HG03378 (cell line): ENCODE measurements at regions not wholly inside any gene's neighbourhood (a gene's known extent, or its start where the extent isn't known, plus 50 kb on each side); places are given as distances from the start of the nearest gene placed in this dataset.

Source experiments
- ATAC-seq: cut with Tn5 transposase; IDR thresholded peaks from one replicate; pipeline ENCODE4 v1.9.1; 2021; ENCODE audit warnings: mild to moderate bottlenecking, moderate library complexity; ENCODE audit not compliant: unreplicated experiment

GRCh38 chr15:85306946-85307686 lies 73.3 kb upstream of the AKAP13 start:
- no peak for ATAC-seq

GRCh38 chr15:85307687-85308045 lies 72.7 kb upstream of the AKAP13 start:
- no peak for ATAC-seq

DNA sequence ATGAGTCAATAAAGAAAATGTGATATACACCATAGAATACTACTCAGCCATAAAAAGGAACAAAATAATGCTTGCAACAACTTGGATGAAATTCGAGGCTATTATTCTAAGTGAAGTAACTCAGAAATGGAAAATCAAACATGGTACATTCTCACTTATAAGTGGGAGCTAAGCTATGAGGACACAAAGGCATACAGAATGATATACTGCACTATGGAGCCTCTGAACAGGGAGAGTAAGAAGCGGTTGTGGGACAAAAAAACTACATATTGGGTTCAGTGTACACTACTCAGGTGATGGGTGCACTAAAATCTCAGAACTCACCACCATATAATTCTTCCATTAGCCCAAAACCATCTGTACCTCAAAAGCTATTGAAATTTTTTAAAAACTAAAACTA lies 68.8 kb upstream of the AKAP13 start:
- ATAC-seq: no peak

- peak; percentile 94 for ATAC-seq
Observed at GRCh38 chr15:85312486-85312885, 67.9 kb upstream of the AKAP13 start.

DNA sequence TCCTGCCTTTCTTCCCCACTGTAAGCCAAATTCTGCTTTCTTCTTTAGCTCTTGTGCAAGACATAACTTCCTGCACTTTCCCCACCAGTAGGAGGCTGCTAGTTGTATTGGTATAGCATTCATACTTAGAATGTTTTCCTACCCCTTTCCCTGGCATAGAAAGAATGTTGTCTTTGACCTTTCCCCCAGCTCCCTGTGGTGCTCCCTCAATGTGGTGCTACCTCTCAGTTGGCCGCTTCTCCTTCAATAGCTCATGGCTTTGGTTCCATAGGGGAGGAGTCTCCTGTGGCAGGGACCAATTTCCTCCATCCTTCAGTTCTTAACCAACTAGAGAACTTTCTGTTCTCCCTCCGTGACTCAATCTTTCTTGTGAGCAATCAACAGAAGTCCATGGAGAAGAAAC lies 67.5 kb upstream of the AKAP13 start:
- no peak for ATAC-seq

GRCh38 chr15:85313339-85313738 lies 67.1 kb upstream of the AKAP13 start:
- no peak for ATAC-seq

GRCh38 chr15:85314146-85314545 lies 66.3 kb upstream of the AKAP13 start:
- no peak for ATAC-seq

DNA sequence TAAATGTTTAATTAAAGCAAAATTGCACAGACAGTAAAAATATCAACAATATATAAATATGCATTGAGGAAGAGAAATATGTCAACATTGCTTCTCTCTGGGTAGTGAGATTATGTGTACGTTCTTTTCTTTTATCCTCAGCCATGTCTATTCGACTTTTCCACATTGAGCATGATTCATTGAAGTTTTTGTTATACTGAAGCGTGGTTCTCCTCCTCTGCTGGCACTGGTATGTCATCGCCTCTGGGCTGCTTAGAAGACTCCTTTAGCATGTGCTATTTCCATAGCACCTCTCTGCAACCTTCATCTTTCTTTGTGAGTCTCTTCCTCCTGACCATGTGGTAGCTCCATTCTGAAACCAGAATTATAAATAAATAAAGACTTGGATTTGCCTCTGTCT lies 65.8 kb upstream of the AKAP13 start:
- no peak for ATAC-seq

GRCh38 chr15:85316244-85316934 lies 64.0 kb upstream of the AKAP13 start:
- ATAC-seq: no peak

- peak; percentile 94 for ATAC-seq
Observed at GRCh38 chr15:85318048-85318731, 62.2 kb upstream of the AKAP13 start.

DNA sequence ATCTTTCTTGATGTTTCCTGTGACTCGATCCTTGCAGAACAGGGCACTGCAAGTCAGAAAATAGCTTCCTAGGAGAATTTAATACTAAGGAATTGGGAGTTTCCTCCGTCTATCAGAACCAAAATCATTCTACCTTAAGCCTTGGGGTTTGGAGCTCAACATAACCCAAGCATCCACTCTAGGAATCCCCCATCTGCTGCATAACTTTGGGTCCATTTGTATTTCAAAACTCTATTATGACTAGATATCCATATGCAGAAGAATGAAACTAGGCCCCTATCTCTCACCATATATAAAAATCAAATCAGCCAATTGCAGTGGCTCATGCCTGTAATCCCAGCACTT lies 61.7 kb upstream of the AKAP13 start:
- ATAC-seq: peak; percentile 21

DNA sequence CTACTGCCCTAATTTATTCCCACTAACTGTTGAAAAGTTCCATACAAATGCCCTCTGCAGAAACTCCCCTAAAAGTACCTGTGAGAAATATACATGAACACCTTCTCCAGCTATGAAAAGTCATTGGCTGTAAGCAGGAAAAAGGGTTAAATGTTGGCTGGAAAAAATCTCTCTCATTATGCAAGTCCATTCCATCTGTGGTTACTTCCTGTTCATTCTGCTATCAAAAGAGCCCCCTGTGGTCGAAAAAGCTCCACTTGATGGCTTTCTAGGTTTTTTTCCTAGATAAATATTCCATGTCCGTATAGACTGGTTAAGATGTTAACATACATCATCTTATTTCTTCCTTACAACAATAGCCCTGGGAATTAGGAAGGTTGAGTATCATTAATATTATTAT lies 56.2 kb upstream of the AKAP13 start:
- no peak for ATAC-seq

DNA sequence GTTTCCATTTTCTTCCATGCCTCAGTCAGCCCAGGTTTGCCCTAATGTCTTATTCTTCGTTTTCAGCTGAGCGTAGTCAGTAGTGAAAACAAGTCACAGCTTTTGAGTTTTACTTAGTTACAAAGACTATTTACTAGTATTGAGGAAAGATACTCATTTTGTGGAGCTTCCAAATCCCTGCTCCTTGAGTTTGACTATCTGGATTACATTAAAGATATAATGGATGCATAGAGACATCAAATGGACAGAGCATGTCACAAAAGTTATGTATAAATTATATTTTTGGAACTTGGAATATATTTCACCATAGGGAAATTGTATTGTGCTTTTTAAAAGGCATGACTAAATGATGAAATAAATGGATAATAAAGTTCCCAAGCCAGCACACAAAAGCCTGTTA lies 54.6 kb upstream of the AKAP13 start:
- ATAC-seq: no peak

GRCh38 chr15:85326291-85326690 lies 54.1 kb upstream of the AKAP13 start:
- no peak for ATAC-seq

- no peak for ATAC-seq
Observed at GRCh38 chr15:85327820-85328219, 52.6 kb upstream of the AKAP13 start.

- peak; percentile 61 for ATAC-seq
Observed at GRCh38 chr15:85329561-85330422, 50.6 kb upstream of the AKAP13 start.
